GM12874 (cell line): ENCODE measurements at regions not wholly inside any gene's neighbourhood (a gene's known extent, or its start where the extent isn't known, plus 50 kb on each side); places are given as distances from the start of the nearest gene placed in this dataset.

Experiments used
- CTCF ChIP-seq: IDR thresholded peaks from 2 replicates; pipeline ENCODE4 v1.5.1; 2011; ENCODE audit warnings: low read depth, mild to moderate bottlenecking, control low read depth, low read length, moderate library complexity; ENCODE audit not compliant: insufficient read depth

GRCh38 chr2:5562865-5563264 is 129.3 kb upstream of the SOX11 start:
- no peak for TF ChIP-seq CTCF

GRCh38 chr2:5563411-5563810 is 128.8 kb upstream of the SOX11 start:
- no peak for TF ChIP-seq CTCF

- no peak for TF ChIP-seq CTCF
Measured at GRCh38 chr2:5569256-5569655, 122.9 kb upstream of the SOX11 start.

- no peak for TF ChIP-seq CTCF
Measured at GRCh38 chr2:5576015-5576414, 116.2 kb upstream of the SOX11 start.

GRCh38 chr2:5587766-5588165 is 104.4 kb upstream of the SOX11 start:
- TF ChIP-seq CTCF, result no peak

GRCh38 chr2:5588601-5589000 is 103.6 kb upstream of the SOX11 start:
- TF ChIP-seq CTCF, result no peak

- no peak for TF ChIP-seq CTCF
Measured at GRCh38 chr2:5589183-5589582, 103.0 kb upstream of the SOX11 start.

- TF ChIP-seq CTCF, result no peak
Measured at GRCh38 chr2:5590886-5591285, 101.3 kb upstream of the SOX11 start.
